ENCODE measurements at regions not wholly inside any gene's neighbourhood (a gene's known extent, or its start where the extent isn't known, plus 50 kb on each side); places are given as distances from the start of the nearest gene placed in this dataset.

DNA sequence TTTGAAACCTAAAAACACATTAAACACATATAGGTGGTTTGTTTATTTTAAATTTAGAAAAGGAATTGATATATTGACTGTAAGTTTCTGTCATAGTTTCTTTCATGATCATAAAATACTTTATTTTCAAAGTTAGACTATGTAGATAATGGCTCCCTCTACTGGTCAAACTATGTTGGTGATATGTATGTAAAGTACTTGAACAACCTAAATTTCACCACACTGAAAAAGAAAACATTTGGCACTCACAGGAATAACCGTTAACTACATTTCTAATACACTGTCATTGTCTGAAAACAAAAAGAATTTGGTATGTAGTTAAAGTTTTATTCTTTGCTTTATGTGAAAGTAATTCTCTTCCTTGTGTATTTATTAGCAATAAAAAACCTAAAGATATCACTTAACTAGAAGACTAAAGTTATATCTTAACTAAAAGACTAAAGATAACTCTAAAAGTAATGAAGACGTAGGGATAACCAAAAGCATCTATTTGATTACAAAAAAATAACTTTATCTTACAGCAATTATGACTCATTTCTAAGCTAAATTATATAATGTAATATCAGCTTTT is 427.5 kb downstream of the VGLL3 start:
- TF ChIP-seq, protein P1, sequence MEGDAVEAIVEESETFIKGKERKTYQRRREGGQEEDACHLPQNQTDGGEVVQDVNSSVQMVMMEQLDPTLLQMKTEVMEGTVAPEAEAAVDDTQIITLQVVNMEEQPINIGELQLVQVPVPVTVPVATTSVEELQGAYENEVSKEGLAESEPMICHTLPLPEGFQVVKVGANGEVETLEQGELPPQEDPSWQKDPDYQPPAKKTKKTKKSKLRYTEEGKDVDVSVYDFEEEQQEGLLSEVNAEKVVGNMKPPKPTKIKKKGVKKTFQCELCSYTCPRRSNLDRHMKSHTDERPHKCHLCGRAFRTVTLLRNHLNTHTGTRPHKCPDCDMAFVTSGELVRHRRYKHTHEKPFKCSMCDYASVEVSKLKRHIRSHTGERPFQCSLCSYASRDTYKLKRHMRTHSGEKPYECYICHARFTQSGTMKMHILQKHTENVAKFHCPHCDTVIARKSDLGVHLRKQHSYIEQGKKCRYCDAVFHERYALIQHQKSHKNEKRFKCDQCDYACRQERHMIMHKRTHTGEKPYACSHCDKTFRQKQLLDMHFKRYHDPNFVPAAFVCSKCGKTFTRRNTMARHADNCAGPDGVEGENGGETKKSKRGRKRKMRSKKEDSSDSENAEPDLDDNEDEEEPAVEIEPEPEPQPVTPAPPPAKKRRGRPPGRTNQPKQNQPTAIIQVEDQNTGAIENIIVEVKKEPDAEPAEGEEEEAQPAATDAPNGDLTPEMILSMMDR (IDR thresholded peaks at IDR 0.05): peak in 1 of 4 experiments; percentile 34
- no peak for TF ChIP-seq POLR2A (IDR thresholded peaks at IDR 0.05)

All from uterus (tissue), 2 donors.